NCI-H748 treated with DMSO at 0.1 percent for 48 hours (cell line): ENCODE measurements at regions not wholly inside any gene's neighbourhood (a gene's known extent, or its start where the extent isn't known, plus 50 kb on each side); places are given as distances from the start of the nearest gene placed in this dataset.

Experiments used
- DNase-seq: peaks from one replicate; lab custom pipeline; 2025; lab: John Stamatoyannopoulos, UW

- DNase-seq, result no peak
Observed at GRCh38 chr6:154885214-154885613, 109.9 kb upstream of the TIAM2 start.

- no peak for DNase-seq
Observed at GRCh38 chr6:154886016-154886415, 109.1 kb upstream of the TIAM2 start.

- DNase-seq, result no peak
Observed at GRCh38 chr6:154886471-154886870, 108.6 kb upstream of the TIAM2 start.

GRCh38 chr6:154887051-154887450 lies 108.1 kb upstream of the TIAM2 start:
- DNase-seq, result no peak

DNA sequence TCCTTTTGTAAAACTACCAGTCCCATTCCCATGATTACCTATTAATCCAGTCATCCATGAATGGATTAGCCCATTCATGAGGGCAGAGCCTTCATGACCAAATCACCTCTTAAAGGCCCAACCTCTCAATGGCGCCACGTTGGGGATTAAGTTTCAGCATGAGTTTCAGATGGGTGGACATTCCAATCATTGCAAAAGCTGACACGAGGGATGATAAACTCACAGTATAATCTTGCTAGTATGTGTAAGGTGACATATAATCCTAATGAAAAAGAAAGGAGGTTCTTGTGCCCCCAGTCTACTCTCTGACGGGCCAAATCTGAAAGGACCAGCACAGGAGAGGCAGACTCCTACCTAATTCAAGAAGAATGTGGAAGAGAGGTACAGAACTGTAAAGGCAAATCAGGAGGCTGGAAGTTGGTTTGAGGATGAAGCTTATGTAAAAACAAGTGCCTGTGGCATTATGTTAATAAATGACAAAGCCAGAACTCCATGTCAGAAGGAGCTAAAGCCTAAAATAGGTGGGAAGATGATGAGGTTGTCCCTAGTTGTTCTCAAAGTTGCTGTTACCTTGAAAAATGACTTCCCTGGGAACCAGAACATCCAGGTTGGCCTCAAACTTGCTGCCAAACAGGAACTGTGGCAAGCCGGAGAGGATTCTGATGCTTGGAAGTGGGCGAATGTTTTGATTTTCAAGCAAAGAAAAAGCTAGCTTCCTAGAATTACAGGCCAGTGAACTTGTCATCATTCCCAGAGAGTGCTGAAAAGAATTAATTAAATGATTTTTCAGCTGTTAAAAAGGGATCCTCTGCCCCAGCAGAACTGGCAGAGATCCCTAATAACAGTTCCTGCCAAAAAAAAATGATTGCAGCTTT lies 106.5 kb upstream of the TIAM2 start:
- no peak for DNase-seq

DNA sequence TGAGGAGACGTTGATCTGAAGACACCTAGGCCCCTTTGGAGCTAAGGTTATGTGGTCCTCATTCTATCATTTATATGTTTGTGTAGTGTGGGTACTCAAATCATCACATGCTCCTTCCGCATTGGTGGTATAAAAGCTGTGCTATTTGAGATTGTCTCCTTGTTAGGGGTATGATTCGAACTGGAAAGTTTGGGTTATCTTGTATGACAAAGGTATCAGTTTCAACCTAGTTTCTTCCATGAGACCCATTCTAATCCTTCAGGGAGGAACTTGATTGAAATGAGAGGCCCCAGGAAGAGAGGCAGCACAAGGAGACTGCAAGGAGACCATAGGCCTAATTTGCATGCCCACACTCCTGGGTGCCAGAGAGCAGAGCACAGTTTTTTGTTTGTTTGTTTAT lies 104.2 kb upstream of the TIAM2 start:
- DNase-seq, result no peak

DNA sequence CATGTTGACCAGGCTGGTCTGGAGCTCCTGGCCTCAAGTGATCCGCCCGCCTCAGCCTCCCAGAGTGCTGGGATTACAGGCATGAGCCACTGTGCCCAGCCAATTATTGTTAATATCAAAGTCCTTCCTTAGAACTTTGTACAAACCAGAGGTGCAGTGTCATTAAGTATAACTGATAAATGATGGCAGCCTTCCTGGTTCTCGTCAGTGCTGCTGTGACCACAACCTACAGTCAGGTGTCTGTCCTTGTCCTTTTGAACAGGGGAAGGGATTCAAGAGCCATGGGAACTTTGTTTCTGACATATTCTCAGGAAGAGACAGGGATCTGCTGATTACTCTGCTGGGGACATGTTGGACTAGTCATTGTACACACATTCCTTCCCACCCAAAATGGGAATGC lies 103.2 kb upstream of the TIAM2 start:
- no peak for DNase-seq

DNA sequence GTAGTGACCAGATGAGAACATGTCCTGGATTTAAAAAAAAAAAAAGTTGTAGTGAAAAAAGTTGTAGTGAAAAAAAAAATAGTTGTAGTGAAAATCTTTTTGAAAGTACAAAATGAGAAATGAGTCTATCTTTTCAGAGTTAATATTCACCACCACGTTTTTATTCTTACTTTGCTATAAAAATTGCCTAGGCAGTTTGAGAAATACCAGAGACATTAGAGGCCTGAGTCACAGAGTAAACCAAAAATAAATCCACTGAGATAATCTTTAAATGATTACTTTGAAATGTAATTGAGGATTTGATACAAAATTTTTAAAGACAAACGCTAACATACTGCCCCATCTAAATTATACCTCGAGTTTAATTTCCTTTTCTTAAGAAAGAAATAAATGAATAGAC lies 101.2 kb upstream of the TIAM2 start:
- no peak for DNase-seq

GRCh38 chr6:154894902-154895301 lies 100.2 kb upstream of the TIAM2 start:
- DNase-seq, result no peak

DNA sequence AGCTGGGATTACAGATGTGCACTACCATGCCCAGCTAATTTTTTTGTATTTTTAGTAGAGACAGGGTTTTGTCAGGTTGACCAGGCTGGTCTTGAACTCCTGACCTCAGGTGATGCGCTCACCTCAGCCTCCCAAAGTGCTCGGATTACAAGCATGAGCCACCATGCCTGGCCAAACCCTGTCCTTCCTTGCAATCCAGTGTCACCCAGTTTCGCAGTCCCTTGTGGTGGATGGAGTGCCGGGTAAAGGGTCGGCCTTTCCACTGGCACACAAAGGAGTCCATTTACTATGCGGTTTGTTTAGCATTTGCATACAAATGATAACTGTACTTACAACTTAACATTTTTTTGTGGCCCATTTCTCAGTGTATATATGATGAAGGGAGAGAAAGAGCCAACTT lies 99.3 kb upstream of the TIAM2 start:
- no peak for DNase-seq

- no peak for DNase-seq
Observed at GRCh38 chr6:154898821-154899220, 96.3 kb upstream of the TIAM2 start.

- no peak for DNase-seq
Observed at GRCh38 chr6:154899824-154900463, 95.2 kb upstream of the TIAM2 start.

GRCh38 chr6:154901876-154902552 lies 93.1 kb upstream of the TIAM2 start:
- DNase-seq, result no peak

GRCh38 chr6:154907291-154907690 lies 87.8 kb upstream of the TIAM2 start:
- no peak for DNase-seq

- DNase-seq, result no peak
Observed at GRCh38 chr6:154908723-154909122, 86.4 kb upstream of the TIAM2 start.

DNA sequence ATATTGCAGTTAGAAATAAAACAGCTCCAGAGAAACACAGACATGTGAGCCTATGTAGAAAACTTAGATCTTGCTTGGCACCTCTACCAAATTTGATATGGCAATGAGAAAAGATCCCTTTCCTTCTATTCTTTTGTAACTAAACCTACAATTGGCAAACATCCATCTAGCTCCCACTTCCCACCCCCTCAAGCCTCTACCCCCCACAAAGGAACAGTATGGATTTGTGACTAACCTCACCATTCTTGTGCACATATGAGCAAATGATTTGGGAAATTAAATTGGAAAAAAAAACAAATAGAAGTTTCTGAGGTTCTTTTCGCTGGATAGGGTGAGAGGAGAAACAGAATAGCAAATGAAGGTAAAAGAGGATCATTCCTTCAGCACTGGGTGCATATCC lies 85.8 kb upstream of the TIAM2 start:
- no peak for DNase-seq

GRCh38 chr6:154909821-154910220 lies 85.3 kb upstream of the TIAM2 start:
- no peak for DNase-seq

DNA sequence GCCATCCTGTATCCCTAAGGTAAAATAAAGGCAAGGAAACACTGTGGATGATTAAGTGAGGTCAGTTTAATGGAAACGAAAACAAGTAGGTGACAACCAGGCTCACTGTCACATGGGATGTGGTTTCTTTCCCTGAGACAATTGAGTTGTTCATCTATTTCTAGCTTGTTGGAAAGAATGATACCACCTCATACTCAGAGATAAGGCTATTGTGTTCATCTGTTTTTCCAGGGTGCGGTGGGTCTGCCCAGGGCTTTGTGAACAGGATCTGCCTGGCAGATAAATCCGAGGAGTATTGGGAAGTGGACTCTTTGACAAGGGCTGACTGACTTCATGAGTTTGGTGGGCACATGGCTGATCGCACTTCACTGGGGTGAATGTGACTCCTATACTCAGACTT lies 80.8 kb upstream of the TIAM2 start:
- DNase-seq, result no peak

GRCh38 chr6:154916857-154917256 lies 78.3 kb upstream of the TIAM2 start:
- DNase-seq, result no peak

GRCh38 chr6:154917941-154918340 lies 77.2 kb upstream of the TIAM2 start:
- DNase-seq, result no peak

DNA sequence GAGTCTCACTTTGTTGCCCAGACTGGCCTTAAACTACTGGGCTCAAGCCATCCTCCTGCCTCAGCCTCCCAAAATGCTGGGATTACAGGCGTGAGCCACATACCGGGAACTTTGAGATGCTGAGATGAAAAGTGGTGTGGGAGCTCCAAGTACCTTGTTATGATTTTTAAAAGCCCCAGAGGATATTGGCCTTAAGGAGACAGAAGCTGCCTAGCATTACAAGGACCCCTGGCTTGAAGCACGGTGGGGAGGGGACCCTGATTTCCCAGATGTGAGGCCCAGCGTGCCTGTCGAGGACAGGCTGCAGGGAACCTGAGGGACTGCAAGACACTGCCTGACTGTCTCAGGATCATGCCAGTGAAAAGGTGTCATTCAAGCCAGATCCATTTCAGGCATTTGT lies 75.3 kb upstream of the TIAM2 start:
- no peak for DNase-seq

GRCh38 chr6:154920495-154921200 lies 74.5 kb upstream of the TIAM2 start:
- no peak for DNase-seq
